Activated B cell treated with CpG ODN at 0.5 μM for 24 hours (primary cell): ENCODE measurements at regions not wholly inside any gene's neighbourhood (a gene's known extent, or its start where the extent isn't known, plus 50 kb on each side); places are given as distances from the start of the nearest gene placed in this dataset.

Source experiments
- ATAC-seq: fragments of 200-7000 bp; cut with Tn5 transposase; one replicate; pipeline ENCODE4 v1.10.0; 2021; ENCODE audit warnings: low read depth, mild to moderate bottlenecking, moderate library complexity
- CTCF ChIA-PET: fragments of 350-600 bp; sonication (Branson Sonifier 250); formaldehyde crosslinking; loops from one replicate; lab custom pipeline; 2021; ENCODE audit warnings: antibody characterized with exemption; lab: Charles Lee
- POLR2A ChIA-PET: fragments of 350-600 bp; sonication (Branson Sonifier 250); formaldehyde crosslinking; loops from one replicate; lab custom pipeline; 2021; ENCODE audit warnings: antibody characterized with exemption; lab: Charles Lee
- DNase-seq: peaks from one replicate; pipeline ENCODE4 v3.0.0; 2022
- H3K27ac Mint-ChIP-seq: one replicate; pipeline ENCODE4 v1.8.0; 2020; ENCODE audit warnings: mixed read lengths
- H3K27me3 Mint-ChIP-seq: one replicate; pipeline ENCODE4 v1.8.0; 2021; ENCODE audit warnings: mixed read lengths
- H3K36me3 Mint-ChIP-seq: one replicate; pipeline ENCODE4 v1.8.0; 2021; ENCODE audit warnings: low read depth, mixed read lengths
- H3K4me1 Mint-ChIP-seq: one replicate; pipeline ENCODE4 v1.8.0; 2021; ENCODE audit warnings: mixed read lengths
- H3K4me3 Mint-ChIP-seq: one replicate; pipeline ENCODE4 v1.8.0; 2020; ENCODE audit warnings: mild to moderate bottlenecking, mixed read lengths
- H3K9me3 Mint-ChIP-seq: one replicate; pipeline ENCODE4 v1.8.0; 2020; ENCODE audit warnings: mixed read lengths
- CTCF ChIP-seq: fragments of 200-600 bp; IDR thresholded peaks from one replicate; pipeline ENCODE4 v1.8.0; 2022; ENCODE audit warnings: antibody characterized with exemption, mild to moderate bottlenecking
- intact Hi-C: fragments of 100-400 bp; cut with micrococcal nuclease; formaldehyde crosslinking; loops from one replicate; pipeline ENCODE4 v1.15.1; 2024

GRCh38 chr2:62593825-62594224 is 87.8 kb upstream of the TMEM17 start:
- ATAC-seq (no peak), DNase-seq (no peak)
- no peak overlapping the region for H3K27ac Mint-ChIP-seq
- ChIA-PET CTCF (no interaction called here), POLR2A (no interaction called here)
- H3K9me3 Mint-ChIP-seq = no peaks in the 10 kb centered on the region
- no peak overlapping the region for H3K4me3 Mint-ChIP-seq
- intact Hi-C loops = no loop called here
- H3K36me3 Mint-ChIP-seq = no peaks in the 10 kb centered on the region
- peaks cover 16% of the 10 kb centered on the region for H3K4me1 Mint-ChIP-seq
- H3K27me3 Mint-ChIP-seq = no peaks in the 10 kb centered on the region
- TF ChIP-seq CTCF = no peak

- ATAC-seq (no peak), DNase-seq (no peak)
- no peaks in the 10 kb centered on the region for H3K27me3 Mint-ChIP-seq
- CTCF ChIA-PET = no interaction called here
- POLR2A ChIA-PET = no interaction called here
- H3K9me3 Mint-ChIP-seq = no peaks in the 10 kb centered on the region
- no peak overlapping the region for H3K4me3 Mint-ChIP-seq
- intact Hi-C loops = no loop called here
- TF ChIP-seq CTCF = no peak
- no peaks in the 10 kb centered on the region for H3K4me1 Mint-ChIP-seq
- H3K27ac Mint-ChIP-seq = no peak overlapping the region
- no peaks in the 10 kb centered on the region for H3K36me3 Mint-ChIP-seq
Observed at GRCh38 chr2:62591491-62591890, 85.5 kb upstream of the TMEM17 start.

- Mint-ChIP-seq H3K27me3 (no peaks in the 10 kb centered on the region), H3K9me3 (peaks cover 2% of the 10 kb centered on the region), H3K4me1 (no peaks in the 10 kb centered on the region), H3K36me3 (no peaks in the 10 kb centered on the region), H3K4me3 (no peak overlapping the region), H3K27ac (no peak overlapping the region)
- intact Hi-C loops = no loop called here
- ChIA-PET POLR2A (no interaction called here), CTCF (no interaction called here)
- no peak for DNase-seq
- ATAC-seq = no peak
- no peak for TF ChIP-seq CTCF
Observed at GRCh38 chr2:62589691-62590356, 83.8 kb upstream of the TMEM17 start.

- H3K27ac Mint-ChIP-seq = no peak overlapping the region
Observed at GRCh38 chr2:62587592-62587991, 81.6 kb upstream of the TMEM17 start.

GRCh38 chr2:62586981-62587380 is 81.0 kb upstream of the TMEM17 start:
- H3K27ac Mint-ChIP-seq = no peak overlapping the region
- intact Hi-C loops = no loop called here
- H3K4me1 Mint-ChIP-seq = no peaks in the 10 kb centered on the region
- no peak for TF ChIP-seq CTCF
- no peaks in the 10 kb centered on the region for H3K27me3 Mint-ChIP-seq
- H3K4me3 Mint-ChIP-seq = no peak overlapping the region
- H3K36me3 Mint-ChIP-seq = no peaks in the 10 kb centered on the region
- CTCF ChIA-PET = no interaction called here
- ATAC-seq (no peak), DNase-seq (no peak)
- POLR2A ChIA-PET = no interaction called here
- H3K9me3 Mint-ChIP-seq = peaks cover 3% of the 10 kb centered on the region

More at GRCh38 chr2:62587592-62587991, 81.6 kb upstream of the TMEM17 start:
- Mint-ChIP-seq H3K4me1 (no peaks in the 10 kb centered on the region), H3K36me3 (no peaks in the 10 kb centered on the region), H3K27me3 (no peaks in the 10 kb centered on the region), H3K9me3 (peaks cover 3% of the 10 kb centered on the region), H3K4me3 (no peak overlapping the region)
- TF ChIP-seq CTCF = no peak
- ATAC-seq = no peak
- ChIA-PET CTCF (no interaction called here), POLR2A (no interaction called here)
- intact Hi-C loops = no loop called here
- no peak for DNase-seq
